IMR-90 (cell line): ENCODE measurements at regions not wholly inside any gene's neighbourhood (a gene's known extent, or its start where the extent isn't known, plus 50 kb on each side); places are given as distances from the start of the nearest gene placed in this dataset.

ENCODE experiments used
- ATAC-seq: fragments of 200-7000 bp; cut with Tn5 transposase; 2 replicates; pipeline ENCODE4 v1.9.1; 2020; ENCODE audit warnings: low read depth, mild to moderate bottlenecking, moderate library complexity
- BruUV-seq: library from RNA; stranded (reverse); fragments of 400-500 nt; replicated peaks from 2 replicates; lab custom pipeline; 2021; lab: Mats Ljungman, UMichigan
- CTCF ChIA-PET: fragments of 300-600 bp; formaldehyde crosslinking; extraction: SDS; loops from one replicate; lab custom pipeline; 2021; ENCODE audit warnings: antibody characterized with exemption; lab: Yijun Ruan, JAX
- POLR2A ChIA-PET: fragments of 300-600 bp; sonication (Branson Sonifier 250); formaldehyde crosslinking; loops from one replicate; lab custom pipeline; 2022; ENCODE audit warnings: antibody characterized with exemption; ENCODE audit not compliant: unreplicated experiment; lab: Charles Lee
- DNase-seq: peaks from one replicate; pipeline ENCODE4 v3.0.0; 2013
- H2AFZ ChIP-seq: replicated peaks from 2 replicates; pipeline ENCODE3; 2013; ENCODE audit warnings: low read length, mild to moderate bottlenecking; ENCODE audit not compliant: poor library complexity
- H2AK5ac ChIP-seq: 2 replicates; pipeline ENCODE4 v1.6.1; 2013; ENCODE audit warnings: low read depth, low read length, inconsistent platforms
- H2AK9ac ChIP-seq: replicated peaks from 2 replicates; pipeline ENCODE3; 2013; ENCODE audit warnings: mild to moderate bottlenecking, low read depth, low read length, moderate library complexity; ENCODE audit not compliant: poor library complexity
- H2BK120ac ChIP-seq: 2 replicates; pipeline ENCODE4 v1.6.1; 2013; ENCODE audit warnings: low read depth, low read length, inconsistent platforms
- H2BK15ac ChIP-seq: 3 replicates; pipeline ENCODE4 v1.6.1; 2013; ENCODE audit warnings: low read depth, low read length, inconsistent platforms
- H2BK20ac ChIP-seq: 2 replicates; pipeline ENCODE4 v1.6.1; 2013; ENCODE audit warnings: low read depth, mild to moderate bottlenecking, inconsistent platforms, low read length, moderate library complexity
- H2BK5ac ChIP-seq: 2 replicates; pipeline ENCODE4 v1.6.1; 2013; ENCODE audit warnings: mild to moderate bottlenecking, low read depth, low read length, inconsistent platforms; ENCODE audit not compliant: poor library complexity, severe bottlenecking
- H3K14ac ChIP-seq: replicated peaks from 2 replicates; pipeline ENCODE4 v1.6.1; 2013; ENCODE audit warnings: low read depth, low read length, inconsistent platforms
- H3K18ac ChIP-seq: 2 replicates; pipeline ENCODE4 v1.6.1; 2013; ENCODE audit warnings: low read depth, low read length, control low read depth
- H3K23ac ChIP-seq: 2 replicates; pipeline ENCODE4 v1.6.1; 2013; ENCODE audit warnings: low read depth, low read length, inconsistent platforms
- H3K27ac ChIP-seq: 2 replicates; pipeline ENCODE4 v1.5.1; 2013; ENCODE audit warnings: mild to moderate bottlenecking, control low read depth, low read length; ENCODE audit not compliant: insufficient read depth
- H3K27me3 ChIP-seq: 2 replicates; pipeline ENCODE4 v1.6.1; 2013; ENCODE audit warnings: low read length; ENCODE audit not compliant: control insufficient read depth, insufficient read depth
- H3K36me3 ChIP-seq: 2 replicates; pipeline ENCODE4 v1.6.1; 2013; ENCODE audit warnings: low read length, mixed read lengths; ENCODE audit not compliant: control insufficient read depth, insufficient read depth
- H3K4ac ChIP-seq: 2 replicates; pipeline ENCODE4 v1.6.1; 2013; ENCODE audit warnings: low read depth, low read length, inconsistent platforms
- H3K4me1 ChIP-seq: 2 replicates; pipeline ENCODE4 v1.6.1; 2013; ENCODE audit warnings: low read length, mixed read lengths; ENCODE audit not compliant: control insufficient read depth, insufficient read depth
- H3K4me2 ChIP-seq: 2 replicates; pipeline ENCODE4 v1.6.1; 2013; ENCODE audit warnings: low read depth, mild to moderate bottlenecking, control low read depth, low read length, moderate library complexity
- H3K4me3 ChIP-seq: 2 replicates; pipeline ENCODE4 v1.5.1; 2013; ENCODE audit warnings: low read depth, mild to moderate bottlenecking, control low read depth, low read length, moderate library complexity; ENCODE audit not compliant: insufficient read depth
- H3K56ac ChIP-seq: 2 replicates; pipeline ENCODE4 v1.6.1; 2013; ENCODE audit warnings: low read length, inconsistent platforms; ENCODE audit not compliant: insufficient read depth; ENCODE audit errors: extremely low read depth
- H3K79me1 ChIP-seq, 2 experiments: 2 replicates each; pipeline ENCODE4 v1.6.1; 2013; ENCODE audit warnings: low read length in 2 of 2, inconsistent platforms in 1 of 2, low read depth in 1 of 2
- H3K9ac ChIP-seq: 2 replicates; pipeline ENCODE4 v1.6.1; 2013; ENCODE audit warnings: low read depth, low read length, control low read depth
- H3K9me1 ChIP-seq: 2 replicates; pipeline ENCODE4 v1.6.1; 2013; ENCODE audit warnings: low read length, inconsistent platforms; ENCODE audit not compliant: insufficient read depth
- H3K9me3 ChIP-seq: 2 replicates; pipeline ENCODE4 v1.6.1; 2013; ENCODE audit warnings: low read length; ENCODE audit not compliant: control insufficient read depth, insufficient read depth
- H4K20me1 ChIP-seq: 2 replicates; pipeline ENCODE4 v1.6.1; 2013; ENCODE audit warnings: low read length, inconsistent platforms; ENCODE audit not compliant: insufficient read depth
- H4K5ac ChIP-seq: 2 replicates; pipeline ENCODE4 v1.6.1; 2013; ENCODE audit warnings: mild to moderate bottlenecking, low read depth, low read length, control low read depth
- H4K8ac ChIP-seq, 2 experiments: 2 replicates each; pipeline ENCODE4 v1.6.1; 2013; ENCODE audit warnings: low read depth in 2 of 2, low read length in 2 of 2, control low read depth in 1 of 2, inconsistent platforms in 1 of 2
- H4K91ac ChIP-seq: 2 replicates; pipeline ENCODE4 v1.6.1; 2013; ENCODE audit warnings: low read depth, low read length, inconsistent platforms; ENCODE audit not compliant: insufficient read depth
- FOS ChIP-seq: fragments of 150-350 bp; IDR thresholded peaks from 2 replicates; pipeline ENCODE4 v1.6.1; 2016; ENCODE audit warnings: low read depth, low read length
- NFE2L2 ChIP-seq: fragments of 150-350 bp; IDR thresholded peaks from 2 replicates; pipeline ENCODE4 v1.6.1; 2016; ENCODE audit warnings: low read depth, mild to moderate bottlenecking, low read length
- POLR2A ChIP-seq: IDR thresholded peaks from 2 replicates; pipeline ENCODE4 v1.6.1; 2012; ENCODE audit warnings: mild to moderate bottlenecking, low read depth, low read length
- RFX5 ChIP-seq: IDR thresholded peaks from 2 replicates; pipeline ENCODE4 v1.8.0; 2012; ENCODE audit warnings: low read depth, mild to moderate bottlenecking, low read length, moderate library complexity
- SMC3 ChIP-seq: fragments of 150-350 bp; IDR thresholded peaks from 2 replicates; pipeline ENCODE4 v1.6.1; 2016; ENCODE audit warnings: low read depth, mild to moderate bottlenecking, antibody characterized with exemption, low read length, moderate library complexity
- WGBS, 2 experiments: methylation state at CpG; one replicate each; pipeline versions ENCODE4 v1.1.5 to v1.1.7; 2013; ENCODE audit warnings: missing lambda C conversion rate in 2 of 2; ENCODE audit not compliant: insufficient read length in 1 of 2; ENCODE audit errors: extremely low coverage in 2 of 2; 5-methylcytosine and 5-hydroxymethylcytosine counted together
- dilution Hi-C: fragments of 300-500 bp; cut with HindIII; formaldehyde crosslinking; loops from one replicate; pipeline ENCODE4 v1.14.3; 2018; ENCODE audit warnings: low sequenced_read_pairs; ENCODE audit not compliant: unreplicated experiment
- in situ Hi-C: fragments of 300-500 bp; cut with MboI; formaldehyde crosslinking; loops from 3 replicates; pipeline ENCODE4 v1.14.3; 2019; ENCODE audit warnings: low sequenced_read_pairs, inconsistent platforms, mixed read lengths
- intact Hi-C: fragments of 100-400 bp; cut with micrococcal nuclease; formaldehyde crosslinking; loops from 2 replicates; pipeline ENCODE4 v1.10.0; 2022

- Histone ChIP-seq H3K4me1 (no peaks in the 10 kb centered on the region), H2BK15ac (no peak overlapping the region), H4K20me1 (no peaks in the 10 kb centered on the region), H2AK9ac (no peak overlapping the region), H2BK5ac (no peak overlapping the region), H3K56ac (no peak overlapping the region), H3K27me3 (no peaks in the 10 kb centered on the region), H3K9me1 (no peaks in the 10 kb centered on the region), H3K4ac (no peak overlapping the region), H3K18ac (no peak overlapping the region), H3K14ac (no peak overlapping the region), H3K79me1 (no peaks in the 10 kb centered on the region), H2BK20ac (no peak overlapping the region), H3K27ac (no peak overlapping the region), H3K9ac (no peak overlapping the region), H3K4me3 (no peak overlapping the region), H2AFZ (no peak overlapping the region), H3K4me2 (no peak overlapping the region), H4K8ac (no peak overlapping the region), H4K91ac (no peak overlapping the region), H2AK5ac (no peak overlapping the region), H4K5ac (no peak overlapping the region), H3K9me3 (no peaks in the 10 kb centered on the region), H2BK120ac (no peak overlapping the region), H3K36me3 (no peaks in the 10 kb centered on the region), H3K23ac (no peak overlapping the region)
- DNase-seq (no peak), ATAC-seq (no peak)
- intact Hi-C loops = no loop called here
- whole genome bisulfite sequencing, 2 experiments = no CpG with 5 or more reads among the region's 2 CpGs
- in situ Hi-C loops = no loop called here
- ChIA-PET POLR2A (no interaction called here), CTCF (interaction anchor here (0.6 to 0.7 kb wide), 2 partner anchors 9 to 307 kb away, joined by 3 read pairs; no protein-coding TSS in a partner anchor)
- dilution Hi-C loops = no loop called here
- no peak for TF ChIP-seq RFX5
- no peak for TF ChIP-seq NFE2L2
- no peak for TF ChIP-seq POLR2A
- TF ChIP-seq SMC3 = no peak
- no peak for TF ChIP-seq FOS
- BruUV-seq = no TSS peak
These were observed 1298.5 kb downstream of the ROBO2 start for GRCh38 chr3:78338405-78338804.
